HS-27A (cell line): ENCODE measurements at regions not wholly inside any gene's neighbourhood (a gene's known extent, or its start where the extent isn't known, plus 50 kb on each side); places are given as distances from the start of the nearest gene placed in this dataset.

Experiments used
- DNase-seq: peaks from one replicate; pipeline ENCODE4 v3.0.0-alpha.2; 2012; ENCODE audit warnings: low read depth, missing footprints

GRCh38 chr3:148023994-148024393 lies 614.8 kb downstream of the ZIC1 start:
- no peak for DNase-seq

GRCh38 chr3:148026009-148026588 lies 616.9 kb downstream of the ZIC1 start:
- no peak for DNase-seq

GRCh38 chr3:148030975-148031374 lies 621.8 kb downstream of the ZIC1 start:
- DNase-seq, result no peak

GRCh38 chr3:148034353-148034752 lies 625.2 kb downstream of the ZIC1 start:
- DNase-seq, result no peak

- no peak for DNase-seq
Observed at GRCh38 chr3:148036331-148036876, 627.2 kb downstream of the ZIC1 start.

GRCh38 chr3:148042663-148043445 lies 633.7 kb downstream of the ZIC1 start:
- no peak for DNase-seq

GRCh38 chr3:148044151-148044550 lies 635.0 kb downstream of the ZIC1 start:
- no peak for DNase-seq

GRCh38 chr3:148054999-148055398 lies 642.7 kb upstream of the AGTR1 start:
- no peak for DNase-seq

- no peak for DNase-seq
Observed at GRCh38 chr3:148062590-148062989, 635.1 kb upstream of the AGTR1 start.

GRCh38 chr3:148066802-148067201 lies 630.9 kb upstream of the AGTR1 start:
- no peak for DNase-seq

GRCh38 chr3:148068466-148068865 lies 629.2 kb upstream of the AGTR1 start:
- no peak for DNase-seq

- DNase-seq, result no peak
Observed at GRCh38 chr3:148070041-148070440, 627.7 kb upstream of the AGTR1 start.

GRCh38 chr3:148073721-148074456 lies 623.8 kb upstream of the AGTR1 start:
- DNase-seq, result no peak

GRCh38 chr3:148074946-148075345 lies 622.8 kb upstream of the AGTR1 start:
- DNase-seq, result no peak

- DNase-seq, result no peak
Observed at GRCh38 chr3:148075771-148076716, 621.7 kb upstream of the AGTR1 start.

- DNase-seq, result no peak
Observed at GRCh38 chr3:148077318-148077923, 620.3 kb upstream of the AGTR1 start.

- no peak for DNase-seq
Observed at GRCh38 chr3:148077965-148078364, 619.7 kb upstream of the AGTR1 start.

GRCh38 chr3:148078658-148079057 lies 619.0 kb upstream of the AGTR1 start:
- no peak for DNase-seq

- DNase-seq, result no peak
Observed at GRCh38 chr3:148079370-148079769, 618.3 kb upstream of the AGTR1 start.

GRCh38 chr3:148081926-148082325 lies 615.8 kb upstream of the AGTR1 start:
- DNase-seq, result no peak
